A549 (cell line): ENCODE measurements at regions not wholly inside any gene's neighbourhood (a gene's known extent, or its start where the extent isn't known, plus 50 kb on each side); places are given as distances from the start of the nearest gene placed in this dataset.

Source experiments
- ATAC-seq, 2 experiments: fragments of 200-7000 bp in 1 of 2; fragments of >200 bp in 1 of 2; cut with Nextera tagmentation in 1 of 2; cut with Tn5 transposase in 1 of 2; 3 replicates each; pipeline versions ENCODE4 v1.8.0 to v1.9.1; 2018 to 2020; ENCODE audit warnings: mild to moderate bottlenecking in 1 of 2, moderate library complexity in 1 of 2
- CTCF ChIA-PET: fragments of 300-600 bp; sonication (Branson Sonifier 250); formaldehyde crosslinking; extraction: SDS; loops from one replicate; lab custom pipeline; 2021; ENCODE audit warnings: antibody characterized with exemption, inconsistent platforms; lab: Yijun Ruan, JAX
- POLR2A ChIA-PET: fragments of 350-600 bp; formaldehyde crosslinking; extraction: SDS; loops from one replicate; lab custom pipeline; 2021; ENCODE audit warnings: antibody characterized with exemption, inconsistent platforms; lab: Yijun Ruan, JAX
- DNase-seq, 2 experiments: peaks; one replicate each; pipeline versions ENCODE4 v3.0.0 to v3.0.0-alpha.2; 2011 to 2016; ENCODE audit warnings: low read depth in 1 of 2, low spot score in 1 of 2
- FAIRE-seq: peaks from 2 replicates; lab custom pipeline; 2011; peaks lifted over from hg19 to GRCh38; lab: Jason Lieb, UNC
- H3K27ac ChIP-seq, 2 experiments: fragments of >200 bp; sonication (Bioruptor Twin); formaldehyde crosslinking; 3 replicates each; pipeline ENCODE4 v1.5.1; 2016 to 2017
- H3K4me1 ChIP-seq: fragments of >200 bp; sonication (Bioruptor Twin); formaldehyde crosslinking; 3 replicates; pipeline ENCODE4 v1.6.1; 2016
- H3K4me2 ChIP-seq: fragments of >200 bp; sonication (Bioruptor Twin); formaldehyde crosslinking; 3 replicates; pipeline ENCODE4 v1.6.1; 2016
- H3K4me3 ChIP-seq: fragments of >200 bp; sonication (Bioruptor Twin); formaldehyde crosslinking; 3 replicates; pipeline ENCODE4 v1.5.1; 2016
- H3K9me3 ChIP-seq: fragments of >200 bp; sonication (Bioruptor Twin); formaldehyde crosslinking; 3 replicates; pipeline ENCODE4 v1.6.1; 2016
- ATOH8 ChIP-seq: fragments of 250-450 bp; sonication (Bioruptor Pico); IDR thresholded peaks from 2 replicates; pipeline ENCODE4 v1.5.0; 2020; ENCODE audit warnings: low read depth, mild to moderate bottlenecking, moderate library complexity
- BHLHE40 ChIP-seq: IDR thresholded peaks from 2 replicates; pipeline ENCODE4 v1.6.1; 2012; ENCODE audit warnings: low read depth, low read length, inconsistent platforms
- CEBPB ChIP-seq, 2 experiments: fragments of >200 bp in 1 of 2; sonication (Bioruptor Twin) in 1 of 2; formaldehyde crosslinking in 1 of 2; IDR thresholded peaks; 2 replicates each; pipeline ENCODE4 v1.6.1; 2012 to 2016
- CHD2 ChIP-seq: fragments of 150-350 bp; IDR thresholded peaks from 2 replicates; pipeline ENCODE4 v1.6.1; 2014; ENCODE audit warnings: low read length; ENCODE audit not compliant: partially characterized antibody
- EHF ChIP-seq: fragments of 250-450 bp; sonication (Bioruptor Pico); IDR thresholded peaks from 2 replicates; pipeline ENCODE4 v1.5.0; 2020; ENCODE audit warnings: mild to moderate bottlenecking
- FOSB ChIP-seq: fragments of 250-450 bp; sonication (Bioruptor Pico); IDR thresholded peaks from 2 replicates; pipeline ENCODE4 v1.5.0; 2020; ENCODE audit warnings: mild to moderate bottlenecking, moderate library complexity
- FOSL2 ChIP-seq, 2 experiments: fragments of 450-650 bp in 1 of 2; fragments of >200 bp in 1 of 2; sonication (Bioruptor Twin) in 1 of 2; formaldehyde crosslinking; IDR thresholded peaks; 2 replicates each; pipeline versions ENCODE4 v1.5.0 to v1.6.1; 2016 to 2020; ENCODE audit warnings: mild to moderate bottlenecking in 1 of 2, moderate library complexity in 1 of 2
- GATA3 ChIP-seq: IDR thresholded peaks from 2 replicates; pipeline ENCODE4 v1.6.1; 2012; ENCODE audit warnings: borderline replicate concordance
- HDAC2 ChIP-seq: fragments of 200-600 bp; sonication (generic); IDR thresholded peaks from 2 replicates; pipeline ENCODE4 v1.6.1; 2016
- HEYL ChIP-seq: fragments of 250-450 bp; sonication (Bioruptor Pico); IDR thresholded peaks from 2 replicates; pipeline ENCODE4 v1.8.0; 2021; ENCODE audit warnings: mild to moderate bottlenecking, moderate library complexity
- HOXB13 ChIP-seq: fragments of 250-450 bp; sonication (Bioruptor Pico); IDR thresholded peaks from 2 replicates; pipeline ENCODE4 v1.5.0; 2020; ENCODE audit warnings: low read depth, mild to moderate bottlenecking, moderate library complexity
- JUN ChIP-seq, 2 experiments: fragments of >200 bp; sonication (Bioruptor Twin); formaldehyde crosslinking; IDR thresholded peaks; 2 replicates in 1 of 2; 3 replicates in 1 of 2; pipeline ENCODE4 v1.6.1; 2016 to 2017
- JUNB ChIP-seq: fragments of >200 bp; sonication (Bioruptor Twin); formaldehyde crosslinking; IDR thresholded peaks from 2 replicates; pipeline ENCODE4 v1.6.1; 2016
- KDM1A ChIP-seq: fragments of 200-600 bp; sonication (generic); IDR thresholded peaks from 2 replicates; pipeline ENCODE4 v1.6.1; 2016; ENCODE audit warnings: low read depth, mild to moderate bottlenecking
- MAFK ChIP-seq: fragments of 450-650 bp; IDR thresholded peaks from 2 replicates; pipeline ENCODE4 v1.6.1; 2014; ENCODE audit not compliant: partially characterized antibody
- MAZ ChIP-seq: fragments of 150-350 bp; IDR thresholded peaks from 2 replicates; pipeline ENCODE4 v1.6.1; 2014; ENCODE audit warnings: antibody characterized with exemption, low read depth, low read length, borderline replicate concordance
- NPAS2 ChIP-seq: fragments of 250-450 bp; sonication (Bioruptor Pico); IDR thresholded peaks from 2 replicates; pipeline ENCODE4 v1.8.0; 2022; ENCODE audit warnings: mild to moderate bottlenecking, moderate library complexity, borderline replicate concordance
- PHF8 ChIP-seq: fragments of 200-600 bp; sonication (generic); IDR thresholded peaks from 2 replicates; pipeline ENCODE4 v1.6.1; 2016; ENCODE audit warnings: low read depth, mild to moderate bottlenecking, antibody characterized with exemption, moderate library complexity, borderline replicate concordance
- POLR2A ChIP-seq: IDR thresholded peaks from 2 replicates; pipeline ENCODE4 v1.6.1; 2012; ENCODE audit warnings: mild to moderate bottlenecking, low read length
- RAD21 ChIP-seq, 2 experiments: fragments of >200 bp in 1 of 2; sonication (Bioruptor Twin) in 1 of 2; formaldehyde crosslinking in 1 of 2; IDR thresholded peaks in 1 of 2; conservative IDR thresholded peaks in 1 of 2; 2 replicates in 1 of 2; 3 replicates in 1 of 2; pipeline ENCODE4 v1.6.1; 2012 to 2018; ENCODE audit warnings: inconsistent platforms in 1 of 2
- RARB ChIP-seq: fragments of 250-450 bp; sonication (Bioruptor Pico); IDR thresholded peaks from 2 replicates; pipeline ENCODE4 v1.8.0; 2021; ENCODE audit warnings: mild to moderate bottlenecking, moderate library complexity
- RCOR1 ChIP-seq: fragments of 150-350 bp; IDR thresholded peaks from 2 replicates; pipeline ENCODE4 v1.6.1; 2014; ENCODE audit warnings: antibody characterized with exemption, low read length, low read depth
- RFX5 ChIP-seq: fragments of 450-650 bp; IDR thresholded peaks from 2 replicates; pipeline ENCODE4 v1.7.1; 2014; ENCODE audit warnings: antibody characterized with exemption, mild to moderate bottlenecking, moderate library complexity
- SMC3 ChIP-seq: fragments of >200 bp; sonication (Bioruptor Twin); formaldehyde crosslinking; IDR thresholded peaks from 3 replicates; pipeline ENCODE4 v1.6.1; 2018; ENCODE audit warnings: inconsistent platforms
- SREBF2 ChIP-seq: fragments of 450-650 bp; IDR thresholded peaks from 2 replicates; pipeline ENCODE4 v1.6.1; 2014; ENCODE audit warnings: mild to moderate bottlenecking, moderate library complexity
- TP53 ChIP-seq: fragments of 250-450 bp; sonication (Bioruptor Pico); IDR thresholded peaks from 2 replicates; pipeline ENCODE4 v1.5.0; 2021; ENCODE audit warnings: mild to moderate bottlenecking, moderate library complexity
- ZC3H11A ChIP-seq: fragments of 450-650 bp; IDR thresholded peaks from 2 replicates; pipeline ENCODE4 v1.6.1; 2014; ENCODE audit warnings: antibody characterized with exemption, mild to moderate bottlenecking
- ZFP36 ChIP-seq: fragments of 450-650 bp; IDR thresholded peaks from 2 replicates; pipeline ENCODE4 v1.6.1; 2014; ENCODE audit warnings: borderline replicate concordance; ENCODE audit not compliant: partially characterized antibody
- WGBS: methylation state at CpG from one replicate; pipeline ENCODE4 v1.1.6; 2017; ENCODE audit errors: missing lambda C conversion rate; 5-methylcytosine and 5-hydroxymethylcytosine counted together
- TF ChIP-seq, protein P1 (sequence below): IDR thresholded peaks from 2 replicates; pipeline ENCODE4 v1.6.1; 2012
- TF ChIP-seq, protein P2 (sequence below): fragments of >200 bp; sonication (Bioruptor Twin); formaldehyde crosslinking; IDR thresholded peaks from 2 replicates; pipeline ENCODE4 v1.6.1; 2016

- FAIRE-seq (no peak), ATAC-seq (no peak), DNase-seq (no peak)
- no peaks in the 10 kb centered on the region for H3K9me3 ChIP-seq
- peaks cover 20% of the 10 kb centered on the region for H3K4me1 ChIP-seq
- CTCF ChIA-PET = no interaction called here
- no peak overlapping the region for H3K4me2 ChIP-seq
- no peak for TF ChIP-seq HOXB13
- TF ChIP-seq KDM1A = no peak
- no peak for TF ChIP-seq EHF (CRISPR knock-in tag)
- TF ChIP-seq RCOR1 = no peak
- no peak for TF ChIP-seq TP53 (CRISPR knock-in tag)
- no peak for TF ChIP-seq GATA3
- no peak overlapping the region; a peak in 1 of 6 replicates for H3K27ac ChIP-seq
- H3K4me3 ChIP-seq = no peak overlapping the region
- POLR2A ChIA-PET = no interaction called here
Measured at GRCh38 chr11:19661827-19662226, 50.8 kb upstream of the NAV2 start.

- WGBS = 5% methylated on average over 5 of the region's 5 CpGs
- no peaks in the 10 kb centered on the region for H3K9me3 ChIP-seq
- FAIRE-seq = peak; percentile 67
- peak overlapping the region; percentile 46 to 66 for H3K27ac ChIP-seq
- POLR2A ChIA-PET = no interaction called here
- peak; percentile 72 to 81 for DNase-seq
- no peak overlapping the region for H3K4me3 ChIP-seq
- peak overlapping the region; percentile 57 for H3K4me2 ChIP-seq
- peak; percentile 80 to 88; a peak in 5 of 6 replicates for ATAC-seq
- peaks cover 19% of the 10 kb centered on the region for H3K4me1 ChIP-seq
- TF ChIP-seq JUNB = peak; percentile 77
- peak; percentile 95 for TF ChIP-seq FOSL2 (IDR thresholded peaks at IDR 0.05)
- TF ChIP-seq FOSL2 (CRISPR knock-in tag; IDR thresholded peaks at IDR 0.05) = peak; percentile 97
- TF ChIP-seq, protein P1, sequence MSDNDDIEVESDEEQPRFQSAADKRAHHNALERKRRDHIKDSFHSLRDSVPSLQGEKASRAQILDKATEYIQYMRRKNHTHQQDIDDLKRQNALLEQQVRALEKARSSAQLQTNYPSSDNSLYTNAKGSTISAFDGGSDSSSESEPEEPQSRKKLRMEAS = 0 out of 2 replicates have a peak, but pooled peaks have one; percentile 26
- TF ChIP-seq RAD21 (conservative IDR thresholded peaks at IDR 0.05 in 1 of 2, IDR thresholded peaks at IDR 0.05 in 1 of 2) = no peak
- CTCF ChIA-PET = interaction anchor here (1.1 to 4.1 kb wide), 4 partner anchors 82 to 100 kb away, joined by 3 to 31 read pairs (median 8); no protein-coding TSS in a partner anchor
Measured at GRCh38 chr11:19660076-19660475, 52.6 kb upstream of the NAV2 start.

DNA sequence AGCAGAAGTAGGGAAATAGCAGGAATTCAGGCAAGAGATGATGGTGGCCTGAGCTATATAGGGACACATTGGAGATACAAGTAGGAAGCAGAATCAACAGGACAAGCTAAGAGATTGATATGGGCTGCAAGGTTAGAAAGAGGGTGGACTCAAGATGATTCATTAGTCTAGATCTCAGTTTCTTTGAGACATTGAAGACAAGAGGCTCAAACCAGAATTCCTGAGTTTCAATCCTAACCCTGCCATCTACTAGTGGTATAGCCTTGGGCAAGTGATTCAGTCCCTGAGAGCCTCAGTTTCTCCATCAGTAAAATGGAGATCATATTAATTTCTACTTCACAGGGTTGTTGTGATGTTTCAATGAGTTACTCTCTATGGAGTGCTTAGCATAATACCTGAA is 53.1 kb upstream of the NAV2 start:
- no peaks in the 10 kb centered on the region for H3K9me3 ChIP-seq
- peak overlapping the region; percentile 57 for H3K4me2 ChIP-seq
- H3K4me1 ChIP-seq = peaks cover 17% of the 10 kb centered on the region
- CTCF ChIA-PET = interaction anchor here (1.2 to 4.1 kb wide), 5 partner anchors 52 to 99 kb away, joined by 3 to 31 read pairs (median 8); partner anchors contain the start of gene NAV2
- no peak for ATAC-seq
- TF ChIP-seq NPAS2 (CRISPR knock-in tag) = no peak
- TF ChIP-seq GATA3 = no peak
- TF ChIP-seq, all 56 proteins: peak for 0
- POLR2A ChIA-PET = no interaction called here
- DNase-seq = no peak
- FAIRE-seq = no peak
- Histone ChIP-seq H3K27ac (peak overlapping the region; percentile 46 to 66; a peak in 5 of 6 replicates), H3K4me3 (no peak overlapping the region)

- CTCF ChIA-PET = interaction anchor here (1.1 to 4.1 kb wide), 13 partner anchors 10 to 98 kb away, joined by 3 to 31 read pairs (median 7); partner anchors contain the start of gene NAV2
- 13% methylated on average over 2 of the region's 2 CpGs for WGBS
- POLR2A ChIA-PET = interaction anchor here (1.0 kb wide), 1 partner anchor 10 kb away, joined by 5 read pairs; no protein-coding TSS in a partner anchor
- Histone ChIP-seq H3K27ac (peak overlapping the region in 1 of 2 experiments; percentile 46; a peak in 1 of 6 replicates), H3K4me3 (no peak overlapping the region), H3K4me1 (peaks cover 17% of the 10 kb centered on the region), H3K9me3 (no peaks in the 10 kb centered on the region)
- ATAC-seq (peak; percentile 58 to 71; a peak in 3 of 6 replicates), FAIRE-seq (no peak), DNase-seq (peak in 1 of 2 experiments; percentile 17)
- TF ChIP-seq HDAC2 = no peak
- peak; percentile 34; the same call in 2 of the 3 replicates for TF ChIP-seq SMC3
- no peak for TF ChIP-seq POLR2A
- no peak for TF ChIP-seq ZC3H11A
- no peak for TF ChIP-seq RFX5
- no peak for TF ChIP-seq MAZ
- TF ChIP-seq CEBPB (IDR thresholded peaks at IDR 0.05) = no peak
- TF ChIP-seq MAFK = no peak
- TF ChIP-seq, all 56 proteins: peak for 1
- no peak overlapping the region for H3K4me2 ChIP-seq
Measured at GRCh38 chr11:19658344-19658743, 54.3 kb upstream of the NAV2 start.

- ChIA-PET CTCF (interaction anchor here (1.1 to 4.1 kb wide), 4 partner anchors 9 to 476 kb away, joined by 3 to 31 read pairs (median 6); no protein-coding TSS in a partner anchor), POLR2A (no interaction called here)
- DNase-seq (no peak), FAIRE-seq (no peak), ATAC-seq (no peak)
- H3K4me1 ChIP-seq = peaks cover 17% of the 10 kb centered on the region
- H3K9me3 ChIP-seq = no peaks in the 10 kb centered on the region
- H3K4me3 ChIP-seq = no peak overlapping the region
- no peak overlapping the region for H3K27ac ChIP-seq
- no peak overlapping the region for H3K4me2 ChIP-seq
- WGBS = 92% methylated on average over 3 of the region's 4 CpGs
- TF ChIP-seq TP53 (CRISPR knock-in tag) = no peak
- TF ChIP-seq FOSB = no peak
- no peak for TF ChIP-seq RARB (CRISPR knock-in tag)
- TF ChIP-seq RAD21 (conservative IDR thresholded peaks at IDR 0.05 in 1 of 2, IDR thresholded peaks at IDR 0.05 in 1 of 2) = no peak
- TF ChIP-seq BHLHE40 = no peak
- no peak for TF ChIP-seq SREBF2
- TF ChIP-seq ATOH8 = no peak
- no peak for TF ChIP-seq EHF (CRISPR knock-in tag)
- no peak for TF ChIP-seq HOXB13
- no peak for TF ChIP-seq ZFP36
- no peak for TF ChIP-seq CHD2
- TF ChIP-seq KDM1A = no peak
- TF ChIP-seq, protein P2, sequence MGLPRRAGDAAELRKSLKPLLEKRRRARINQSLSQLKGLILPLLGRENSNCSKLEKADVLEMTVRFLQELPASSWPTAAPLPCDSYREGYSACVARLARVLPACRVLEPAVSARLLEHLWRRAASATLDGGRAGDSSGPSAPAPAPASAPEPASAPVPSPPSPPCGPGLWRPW = no peak
- no peak for TF ChIP-seq PHF8
- no peak for TF ChIP-seq JUN (IDR thresholded peaks at IDR 0.05)
- no peak for TF ChIP-seq HEYL (CRISPR knock-in tag)
Measured at GRCh38 chr11:19656140-19656541, 56.5 kb upstream of the NAV2 start.
